OCI-LY3 (cell line): ENCODE measurements at regions not wholly inside any gene's neighbourhood (a gene's known extent, or its start where the extent isn't known, plus 50 kb on each side); places are given as distances from the start of the nearest gene placed in this dataset.

Experiments
- H2AFZ ChIP-seq: fragments of 200-600, 300-600 bp; shearing (Covaris generic); 2 replicates; pipeline ENCODE4 v1.6.0; 2014; ENCODE audit warnings: antibody characterized with exemption, low read depth, low read length
- H3K27ac ChIP-seq: fragments of 200-600, 300-600 bp; sonication (generic); 2 replicates; pipeline ENCODE4 v1.5.1; 2014; ENCODE audit warnings: mild to moderate bottlenecking, low read length, moderate library complexity, mixed read lengths
- H3K27me3 ChIP-seq: fragments of 200-600, 300-600 bp; sonication (generic); 2 replicates; pipeline ENCODE4 v1.6.1; 2014; ENCODE audit warnings: low read depth, low read length, mixed read lengths
- H3K36me3 ChIP-seq: fragments of 200-600, 300-600 bp; sonication (generic); replicated peaks from 2 replicates; pipeline ENCODE3; 2014; ENCODE audit warnings: low read depth, low read length, mixed read lengths
- H3K4me1 ChIP-seq: fragments of 300-600, 200-600 bp; sonication (generic); 2 replicates; pipeline ENCODE4 v1.6.1; 2014; ENCODE audit warnings: low read length, mixed read lengths
- H3K4me2 ChIP-seq: fragments of 200-600, 300-600 bp; sonication (generic); 2 replicates; pipeline ENCODE4 v1.6.1; 2014; ENCODE audit warnings: low read length, mixed read lengths
- H3K4me3 ChIP-seq: fragments of 300-600, 200-600 bp; sonication (generic); 2 replicates; pipeline ENCODE4 v1.5.1; 2014; ENCODE audit warnings: antibody characterized with exemption, mild to moderate bottlenecking, low read length, moderate library complexity
- H3K79me2 ChIP-seq: fragments of 300-600, 200-600 bp; shearing (Covaris generic); 2 replicates; pipeline ENCODE4 v1.6.1; 2014; ENCODE audit warnings: mild to moderate bottlenecking, low read length, mixed read lengths
- H3K9ac ChIP-seq: fragments of 300-600, 200-600 bp; shearing (Covaris generic); 2 replicates; pipeline ENCODE4 v1.6.0; 2014; ENCODE audit warnings: mild to moderate bottlenecking, low read length, moderate library complexity
- H3K9me3 ChIP-seq: fragments of 200-600, 300-600 bp; shearing (Covaris generic); 2 replicates; pipeline ENCODE4 v1.6.1; 2014; ENCODE audit warnings: low read length, mixed read lengths; ENCODE audit not compliant: insufficient read depth
- H4K20me1 ChIP-seq: fragments of 200-600, 300-600 bp; sonication (generic); 2 replicates; pipeline ENCODE4 v1.6.1; 2016; ENCODE audit warnings: low read length, mixed read lengths; ENCODE audit not compliant: insufficient read depth
- EZH2phosphoT487 ChIP-seq: fragments of 200-600 bp; shearing (Covaris generic); IDR thresholded peaks from 2 replicates; pipeline ENCODE4 v1.6.1; 2018; ENCODE audit warnings: antibody characterized with exemption, mixed run types, low read depth
- TF ChIP-seq, protein P1 (sequence below): fragments of 200-600, 300-600 bp; sonication (generic); IDR thresholded peaks from 2 replicates; pipeline ENCODE4 v1.5.1; 2014; ENCODE audit warnings: antibody characterized with exemption, low read length, low read depth

DNA sequence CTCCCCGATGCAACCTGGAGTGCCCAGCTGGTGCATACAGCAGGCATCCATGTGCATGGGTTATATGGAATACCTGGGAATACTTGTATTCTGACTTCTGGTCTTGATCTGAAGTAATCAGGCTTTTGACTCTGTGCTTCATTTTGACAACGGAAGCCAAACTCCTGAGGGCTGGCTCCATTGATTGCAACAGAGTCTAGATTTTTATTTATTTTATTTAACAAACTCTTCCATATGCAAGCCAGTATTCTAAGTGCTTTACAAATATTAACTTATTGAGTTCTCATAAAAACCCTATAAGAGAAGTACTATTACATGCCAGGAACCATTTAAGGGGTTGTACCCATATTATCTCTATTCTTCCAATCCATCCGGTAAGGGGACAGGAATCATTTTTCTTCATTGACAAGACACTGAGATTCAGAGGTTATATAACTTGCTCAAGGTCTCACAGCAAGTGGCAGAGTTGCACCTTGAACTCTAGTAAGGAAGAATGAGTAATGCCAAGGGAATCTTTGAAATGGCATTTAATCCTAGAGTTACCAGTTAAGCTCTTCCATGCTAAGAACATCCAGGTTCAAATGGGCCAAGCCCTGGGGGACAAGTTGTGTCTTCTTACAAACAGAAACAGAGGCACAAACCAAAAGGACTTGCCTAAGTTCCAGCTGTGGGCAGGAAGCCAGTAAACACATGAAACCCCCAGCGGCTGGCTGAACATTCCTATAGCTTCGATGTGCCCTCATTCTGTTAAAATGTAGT is 241.0 kb downstream of the WDR11 start:
- no peak overlapping the region for H3K27ac ChIP-seq
- TF ChIP-seq, protein P1, sequence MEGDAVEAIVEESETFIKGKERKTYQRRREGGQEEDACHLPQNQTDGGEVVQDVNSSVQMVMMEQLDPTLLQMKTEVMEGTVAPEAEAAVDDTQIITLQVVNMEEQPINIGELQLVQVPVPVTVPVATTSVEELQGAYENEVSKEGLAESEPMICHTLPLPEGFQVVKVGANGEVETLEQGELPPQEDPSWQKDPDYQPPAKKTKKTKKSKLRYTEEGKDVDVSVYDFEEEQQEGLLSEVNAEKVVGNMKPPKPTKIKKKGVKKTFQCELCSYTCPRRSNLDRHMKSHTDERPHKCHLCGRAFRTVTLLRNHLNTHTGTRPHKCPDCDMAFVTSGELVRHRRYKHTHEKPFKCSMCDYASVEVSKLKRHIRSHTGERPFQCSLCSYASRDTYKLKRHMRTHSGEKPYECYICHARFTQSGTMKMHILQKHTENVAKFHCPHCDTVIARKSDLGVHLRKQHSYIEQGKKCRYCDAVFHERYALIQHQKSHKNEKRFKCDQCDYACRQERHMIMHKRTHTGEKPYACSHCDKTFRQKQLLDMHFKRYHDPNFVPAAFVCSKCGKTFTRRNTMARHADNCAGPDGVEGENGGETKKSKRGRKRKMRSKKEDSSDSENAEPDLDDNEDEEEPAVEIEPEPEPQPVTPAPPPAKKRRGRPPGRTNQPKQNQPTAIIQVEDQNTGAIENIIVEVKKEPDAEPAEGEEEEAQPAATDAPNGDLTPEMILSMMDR, result no peak
- TF ChIP-seq EZH2phosphoT487, result no peak
- H3K9ac ChIP-seq, result no peak overlapping the region
- H3K27me3 ChIP-seq, result peaks cover 8% of the 10 kb centered on the region
- no peaks in the 10 kb centered on the region for H3K79me2 ChIP-seq
- no peaks in the 10 kb centered on the region for H4K20me1 ChIP-seq
- H3K4me1 ChIP-seq, result peaks cover 4% of the 10 kb centered on the region
- H3K4me2 ChIP-seq, result no peak overlapping the region
- no peaks in the 10 kb centered on the region for H3K36me3 ChIP-seq
- H3K4me3 ChIP-seq, result no peak overlapping the region
- no peak overlapping the region for H2AFZ ChIP-seq
- H3K9me3 ChIP-seq, result no peaks in the 10 kb centered on the region

DNA sequence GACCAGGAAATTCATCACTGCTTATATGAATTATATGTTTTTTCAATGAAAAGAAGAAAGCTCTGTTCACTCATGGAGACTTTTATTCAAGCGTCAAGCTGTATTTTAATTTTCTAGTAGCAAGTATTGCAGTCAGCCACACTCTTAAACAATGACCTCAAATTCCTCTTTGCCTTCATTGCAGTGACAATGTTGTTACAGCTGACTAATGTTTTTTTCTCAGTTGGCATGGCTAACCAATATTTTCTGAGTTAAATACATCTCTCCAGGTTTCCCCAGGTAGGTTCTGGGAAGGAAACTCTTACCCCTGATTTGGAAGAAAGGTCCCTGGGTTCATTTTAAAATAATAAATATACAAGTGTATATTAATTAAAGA is 241.5 kb downstream of the WDR11 start:
- Histone ChIP-seq H4K20me1 (no peaks in the 10 kb centered on the region), H3K4me2 (no peak overlapping the region), H3K9me3 (no peaks in the 10 kb centered on the region), H3K4me3 (no peak overlapping the region), H3K9ac (no peak overlapping the region), H3K79me2 (no peaks in the 10 kb centered on the region), H2AFZ (no peak overlapping the region), H3K4me1 (no peaks in the 10 kb centered on the region), H3K36me3 (no peaks in the 10 kb centered on the region), H3K27me3 (peaks cover 7% of the 10 kb centered on the region), H3K27ac (no peak overlapping the region)
- TF ChIP-seq EZH2phosphoT487, result no peak
- TF ChIP-seq, protein P1, result no peak

DNA sequence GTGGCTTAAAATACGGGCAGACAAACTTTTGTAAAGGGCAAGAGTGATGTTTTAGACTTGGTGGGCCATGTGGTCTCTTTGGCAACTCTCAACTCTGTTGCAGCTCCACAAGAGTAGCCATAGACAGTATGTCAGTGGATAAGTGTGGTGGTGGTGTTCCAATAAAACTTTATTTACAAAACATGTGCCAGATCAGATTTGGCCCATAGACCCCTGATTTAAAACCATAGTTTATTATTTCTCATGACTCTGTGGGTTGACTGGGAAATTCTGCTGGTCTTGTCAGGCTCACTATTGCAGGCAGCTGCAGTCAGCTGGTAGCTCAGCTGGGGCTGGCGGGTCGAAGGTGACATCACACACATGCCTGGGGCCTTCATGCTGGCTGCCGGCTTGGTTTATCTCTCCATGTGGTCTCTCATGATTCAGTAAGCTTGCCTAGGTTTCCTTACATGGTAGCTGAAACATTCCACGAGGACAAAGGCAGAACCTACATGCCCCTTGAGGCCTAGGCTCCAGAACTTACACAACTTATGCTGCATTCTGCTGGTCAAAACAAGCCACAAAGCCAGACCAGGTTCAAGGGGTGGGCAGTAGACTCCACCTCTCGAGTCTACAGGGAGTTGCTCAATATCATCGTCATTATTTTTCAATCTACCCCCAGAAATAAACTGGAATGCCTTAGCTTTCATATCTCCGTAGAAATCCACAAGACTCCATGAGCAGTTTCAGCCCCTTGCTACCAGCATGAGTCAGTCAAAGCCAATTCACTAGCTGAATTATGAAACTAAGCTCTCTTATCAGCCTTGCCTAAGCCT is 245.7 kb downstream of the WDR11 start:
- H3K27ac ChIP-seq, result no peak overlapping the region

DNA sequence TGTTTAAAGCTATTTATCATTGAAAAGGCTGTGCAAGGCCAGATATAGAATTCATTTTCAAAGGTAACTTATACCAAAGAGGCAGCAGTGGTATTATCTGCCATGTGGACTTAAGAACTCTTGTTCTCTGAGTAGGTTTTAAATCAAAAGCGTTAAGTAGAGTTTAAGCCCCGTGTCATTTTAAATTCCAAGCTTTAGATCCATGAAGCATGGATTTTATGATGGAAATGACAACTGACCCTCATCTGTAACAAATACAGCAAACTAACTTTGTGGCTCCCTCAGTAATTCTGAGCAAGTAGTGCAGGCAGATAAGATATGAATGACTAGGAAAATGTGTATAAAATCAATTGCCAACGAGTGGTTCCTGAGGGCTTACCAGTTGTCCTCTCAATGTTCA is 247.0 kb downstream of the WDR11 start:
- no peak overlapping the region for H3K4me2 ChIP-seq
- H3K9ac ChIP-seq, result no peak overlapping the region
- peaks cover 13% of the 10 kb centered on the region; the same call in 1 of the 2 replicates for H3K27me3 ChIP-seq
- no peak overlapping the region for H3K4me3 ChIP-seq
- no peak for TF ChIP-seq EZH2phosphoT487
- TF ChIP-seq, protein P1, result no peak
- H2AFZ ChIP-seq, result no peak overlapping the region
- no peaks in the 10 kb centered on the region for H3K9me3 ChIP-seq
- no peaks in the 10 kb centered on the region for H3K36me3 ChIP-seq
- H3K79me2 ChIP-seq, result no peaks in the 10 kb centered on the region
- H4K20me1 ChIP-seq, result no peaks in the 10 kb centered on the region
- H3K4me1 ChIP-seq, result no peaks in the 10 kb centered on the region
- H3K27ac ChIP-seq, result no peak overlapping the region

More for the DNA sequence above, 245.7 kb downstream of the WDR11 start:
- Histone ChIP-seq H2AFZ (no peak overlapping the region), H3K4me2 (no peak overlapping the region), H3K4me1 (no peaks in the 10 kb centered on the region), H3K9me3 (no peaks in the 10 kb centered on the region), H3K9ac (no peak overlapping the region), H4K20me1 (no peaks in the 10 kb centered on the region), H3K36me3 (no peaks in the 10 kb centered on the region), H3K4me3 (no peak overlapping the region), H3K79me2 (no peaks in the 10 kb centered on the region), H3K27me3 (peaks cover 13% of the 10 kb centered on the region; the same call in 1 of the 2 replicates)
- TF ChIP-seq EZH2phosphoT487, result no peak
- TF ChIP-seq, protein P1, result no peak
